GM19467 (cell line): ENCODE measurements at regions not wholly inside any gene's neighbourhood (a gene's known extent, or its start where the extent isn't known, plus 50 kb on each side); places are given as distances from the start of the nearest gene placed in this dataset.

Source experiments
- ATAC-seq: cut with Tn5 transposase; IDR thresholded peaks from one replicate; pipeline ENCODE4 v1.9.1; 2021; ENCODE audit warnings: mild to moderate bottlenecking, moderate library complexity; ENCODE audit not compliant: unreplicated experiment

DNA sequence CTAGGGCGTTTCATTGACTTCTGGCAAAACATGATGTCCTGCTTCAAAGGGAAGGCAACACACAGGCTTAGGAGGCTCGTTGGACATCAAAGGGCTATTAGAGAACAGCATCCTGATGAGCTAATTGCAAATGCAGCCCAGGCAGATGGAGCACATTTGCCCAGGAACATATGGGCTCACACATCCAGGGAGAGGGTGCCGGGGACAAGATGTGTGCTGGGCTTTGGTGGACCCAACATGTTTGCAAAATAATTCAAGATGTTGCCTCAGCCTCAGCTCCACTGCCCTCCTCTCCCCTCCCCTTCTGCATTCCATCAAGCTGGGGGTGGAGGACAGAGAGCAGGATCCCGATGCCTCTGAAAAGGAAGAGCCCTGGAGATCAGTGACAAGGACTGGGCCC lies 217.1 kb upstream of the ZMIZ1 start:
- no peak for ATAC-seq

DNA sequence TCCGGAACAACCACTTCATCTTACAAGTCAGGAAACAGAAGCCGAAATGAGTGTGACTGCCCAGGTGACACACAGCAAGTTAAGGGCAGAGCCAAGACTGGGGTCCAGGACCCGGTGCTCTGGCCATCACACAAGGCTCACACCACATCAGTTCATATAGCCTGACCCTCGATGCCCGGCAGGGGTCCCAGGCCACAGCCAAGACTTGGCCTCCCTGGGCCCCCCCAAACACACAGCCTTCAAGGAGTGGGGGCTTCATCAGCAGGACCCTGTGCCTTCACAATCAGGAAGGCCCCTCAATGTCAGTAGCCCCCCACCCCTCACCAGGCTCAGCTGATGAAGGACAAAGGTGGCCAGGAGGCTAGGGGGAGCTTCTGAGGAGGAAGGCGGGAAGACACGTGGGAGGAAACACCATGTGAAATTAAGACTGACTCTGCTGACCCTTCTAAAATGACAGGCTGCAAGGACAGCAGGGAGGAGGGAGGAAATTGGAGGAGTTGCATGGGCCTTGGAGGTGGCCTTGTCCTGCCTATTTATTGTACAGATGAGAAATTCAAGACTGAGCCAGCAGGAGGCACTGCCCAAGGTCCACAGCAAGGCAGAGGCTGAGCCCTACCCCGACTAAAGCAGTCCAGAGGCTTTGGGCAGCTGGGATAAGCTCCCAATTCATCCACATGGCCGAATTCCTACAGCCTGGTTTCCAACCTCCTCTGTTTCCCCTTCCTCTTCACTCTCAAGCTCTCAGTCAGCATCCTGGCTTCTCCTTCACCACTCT lies 216.1 kb upstream of the ZMIZ1 start:
- ATAC-seq: no peak

DNA sequence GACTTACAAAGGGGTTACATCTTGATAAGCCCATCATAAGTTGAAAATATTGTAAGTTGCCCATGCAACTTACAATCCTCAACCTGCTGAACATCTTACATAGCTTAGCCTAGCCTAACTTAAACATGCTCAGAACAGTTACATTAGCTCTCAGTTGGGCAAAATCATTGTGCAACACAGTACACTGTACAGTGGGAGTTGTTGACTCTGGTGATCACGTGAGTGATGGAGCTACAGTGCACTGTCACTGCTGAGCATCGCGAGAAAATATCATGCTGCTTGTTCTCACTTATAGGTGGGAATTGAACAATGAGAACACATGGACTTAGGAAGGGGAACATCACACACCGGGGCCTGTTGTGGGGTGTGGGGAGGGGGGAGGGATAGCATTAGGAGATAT lies 214.9 kb upstream of the ZMIZ1 start:
- no peak for ATAC-seq

DNA sequence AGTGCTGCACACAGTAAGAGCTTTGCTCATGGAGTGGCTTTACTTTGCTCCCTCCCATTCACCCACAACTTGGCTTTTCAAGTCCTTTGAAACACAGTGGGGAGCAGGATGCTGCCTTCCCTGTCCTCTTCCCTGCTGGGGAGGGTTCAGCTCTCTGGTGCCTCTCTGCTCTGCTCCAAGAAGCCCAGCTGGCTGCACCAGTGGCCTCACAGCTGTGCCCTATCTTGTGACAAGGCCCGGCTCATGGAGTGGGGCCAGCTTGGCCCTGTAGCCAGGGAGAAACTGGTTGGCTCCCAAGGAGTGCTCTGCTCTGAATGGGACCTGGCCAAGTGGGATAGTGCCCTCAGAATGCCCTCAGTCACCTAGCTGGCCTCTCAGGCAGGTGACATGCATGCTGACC lies 212.3 kb upstream of the ZMIZ1 start:
- no peak for ATAC-seq

DNA sequence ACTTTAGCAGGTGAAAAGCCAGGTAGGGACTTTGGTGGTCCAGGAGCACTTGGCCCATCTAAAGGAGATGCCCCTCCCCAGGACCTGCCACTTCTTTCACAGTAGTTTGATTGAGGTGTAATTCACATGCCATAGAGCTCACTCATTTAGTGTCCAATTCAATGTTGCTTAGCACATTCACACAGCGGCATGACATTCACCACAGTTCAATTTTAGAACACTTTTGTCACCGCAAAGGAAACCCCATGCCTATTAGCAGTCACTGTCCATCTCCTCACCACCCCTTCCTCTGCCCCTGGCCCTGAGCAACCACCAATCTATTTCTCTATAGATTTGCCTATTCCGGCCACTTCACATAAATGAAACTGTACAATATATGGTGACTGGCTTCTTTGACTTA lies 211.6 kb upstream of the ZMIZ1 start:
- ATAC-seq: no peak

DNA sequence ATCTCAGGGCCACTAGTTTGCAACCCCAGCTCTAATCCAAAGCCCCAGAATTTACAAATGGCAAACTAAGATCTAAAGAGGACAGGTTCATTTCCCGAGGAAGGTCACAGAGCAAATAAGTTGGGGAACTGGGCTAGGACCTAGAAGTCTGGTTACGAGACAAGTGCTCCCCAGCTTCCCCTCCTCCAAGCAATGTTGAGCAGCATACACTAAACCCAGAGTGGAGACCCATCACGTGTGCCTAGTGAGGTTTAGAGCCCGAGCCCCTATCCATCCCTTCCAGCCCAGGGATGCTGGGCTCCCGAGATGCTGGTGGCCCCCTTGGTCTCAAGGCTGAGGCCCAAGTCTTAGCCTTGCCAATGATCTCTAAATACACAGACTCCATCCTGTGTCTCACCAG lies 209.5 kb upstream of the ZMIZ1 start:
- ATAC-seq: no peak

DNA sequence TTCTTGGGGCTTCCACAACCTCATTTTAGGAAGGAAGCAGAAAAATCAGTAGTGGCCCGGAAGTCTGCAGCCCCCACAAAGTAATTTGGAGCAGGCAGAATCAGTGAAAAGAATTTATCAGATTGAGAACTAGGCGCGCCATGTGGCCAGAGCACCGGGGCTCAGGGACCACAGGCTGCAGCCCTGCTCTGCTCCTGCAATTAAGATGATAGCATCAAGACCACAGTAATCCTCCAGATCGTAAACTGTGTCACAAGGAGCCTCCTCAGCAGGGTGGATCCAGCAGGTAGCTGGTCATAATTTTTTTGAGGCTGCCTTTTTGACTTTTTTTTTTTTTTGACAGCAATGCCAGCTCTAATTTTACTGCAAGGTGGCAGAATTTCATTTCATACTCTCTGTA lies 209.0 kb upstream of the ZMIZ1 start:
- no peak for ATAC-seq

DNA sequence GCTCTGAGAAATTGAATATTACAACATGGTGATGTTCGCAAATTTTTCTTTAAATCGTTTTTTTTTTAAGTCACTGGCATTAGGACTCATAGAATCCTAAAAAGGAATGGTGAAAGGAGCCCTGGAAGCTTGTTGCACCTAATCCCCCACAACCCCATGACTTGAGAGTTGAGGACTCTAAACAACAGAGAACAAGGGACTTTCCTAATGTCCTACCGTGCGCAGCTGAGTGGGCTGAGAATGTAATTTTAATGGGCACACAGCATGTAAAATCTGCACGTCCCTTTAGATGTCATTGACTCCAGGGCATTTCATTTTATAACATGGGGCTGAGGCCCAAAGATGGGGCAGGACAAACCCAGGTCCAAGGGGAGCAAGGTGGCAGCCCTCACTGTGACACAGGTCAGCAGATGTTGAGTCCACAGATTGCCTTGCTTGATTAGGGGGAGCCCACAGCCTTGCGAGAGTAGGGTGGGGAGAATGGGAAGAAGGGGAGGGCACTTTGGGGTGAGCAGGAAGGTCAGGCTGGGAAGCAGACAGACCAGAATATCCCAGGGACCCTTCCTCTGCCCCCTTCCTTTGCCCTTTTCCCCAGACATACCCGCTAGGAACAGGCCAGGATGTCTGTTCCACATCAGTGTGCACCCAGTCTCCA lies 208.4 kb upstream of the ZMIZ1 start:
- ATAC-seq: no peak

DNA sequence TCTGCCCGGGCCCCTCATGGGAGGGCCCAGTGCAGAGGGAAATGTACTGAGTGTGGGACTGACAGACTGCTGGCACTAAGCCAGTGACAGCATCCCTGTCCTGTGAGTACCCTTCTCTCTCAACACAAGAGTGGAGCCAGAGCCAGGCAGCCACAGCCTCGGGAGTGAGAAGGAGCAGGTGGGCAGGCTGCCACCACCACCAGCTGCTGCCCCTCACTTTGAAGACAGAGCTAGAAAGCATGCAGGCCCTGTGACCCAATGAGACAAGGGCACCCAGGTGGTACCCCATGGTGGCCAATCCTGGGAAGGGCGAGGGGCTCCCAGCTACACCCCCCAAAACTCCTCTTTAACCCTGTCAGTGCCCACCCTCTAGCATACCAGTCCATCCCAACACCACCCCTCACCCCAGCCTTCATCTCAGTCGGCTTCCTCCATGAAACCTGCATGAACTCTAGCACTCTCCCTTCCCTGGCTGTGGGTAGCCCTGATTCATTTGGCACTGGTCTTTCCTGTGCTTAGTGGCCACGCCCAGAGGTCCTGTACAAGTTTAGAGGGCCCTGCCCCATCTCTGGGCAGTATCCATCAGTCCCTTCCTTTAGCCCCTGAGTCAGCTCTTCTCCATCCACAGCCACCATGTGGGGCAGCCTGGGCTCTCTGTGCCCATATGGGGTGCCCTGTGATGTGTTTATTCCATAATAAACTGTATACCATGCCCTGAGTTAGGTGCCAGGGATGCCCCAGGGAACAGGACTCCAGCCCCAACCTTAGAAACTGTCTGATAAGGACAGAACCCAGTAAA lies 207.0 kb upstream of the ZMIZ1 start:
- ATAC-seq: no peak

DNA sequence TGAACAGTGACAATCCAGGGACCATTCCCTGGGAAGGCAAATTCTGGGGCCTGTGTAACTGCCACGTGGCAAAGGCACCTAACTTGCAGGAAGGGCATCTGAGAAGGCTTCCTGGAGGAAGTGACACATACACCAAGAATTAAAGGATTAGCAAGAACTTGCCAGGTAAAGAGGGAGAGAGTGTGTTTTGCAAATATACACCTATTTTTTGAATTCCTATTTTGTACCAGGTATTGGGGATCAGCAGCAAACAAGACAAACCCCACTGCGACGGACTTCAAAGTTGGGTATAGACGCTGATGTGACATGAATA lies 206.5 kb upstream of the ZMIZ1 start:
- no peak for ATAC-seq

DNA sequence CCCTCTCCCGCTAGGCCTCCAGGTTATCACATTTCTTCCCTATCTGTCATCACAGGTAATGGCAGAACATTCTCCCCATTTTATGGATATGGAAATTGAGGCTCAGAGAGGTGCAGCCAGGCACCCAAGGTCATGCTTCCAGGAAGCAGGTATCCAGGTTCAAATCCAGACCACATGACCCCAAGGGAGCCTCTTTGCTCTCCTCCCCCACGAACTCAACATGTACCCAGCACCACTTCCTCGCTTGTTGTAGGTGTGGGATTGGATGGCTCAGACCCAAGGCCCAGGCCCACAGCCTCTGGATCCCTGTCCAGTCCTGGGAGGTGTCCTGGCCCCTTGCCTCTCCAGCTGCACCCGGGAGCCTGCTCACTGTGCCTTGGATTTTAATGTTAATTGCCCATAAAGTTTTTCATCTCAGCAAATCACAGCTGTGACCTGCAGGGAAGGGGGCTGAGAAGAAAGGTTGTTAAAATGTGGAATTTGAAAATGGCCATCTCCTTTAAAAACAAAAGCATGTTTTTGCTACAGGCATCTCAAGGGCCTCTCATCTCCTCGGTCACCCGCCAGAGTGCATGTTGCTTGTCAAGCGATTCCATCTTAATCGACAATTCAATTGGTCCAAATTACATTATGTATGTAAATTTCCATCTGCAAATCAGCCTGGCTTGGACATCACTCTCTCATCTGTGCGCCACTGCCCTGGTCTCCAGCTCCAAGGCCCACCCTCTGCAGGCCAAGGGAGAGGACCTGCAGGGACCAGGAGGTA lies 205.4 kb upstream of the ZMIZ1 start:
- ATAC-seq: no peak

DNA sequence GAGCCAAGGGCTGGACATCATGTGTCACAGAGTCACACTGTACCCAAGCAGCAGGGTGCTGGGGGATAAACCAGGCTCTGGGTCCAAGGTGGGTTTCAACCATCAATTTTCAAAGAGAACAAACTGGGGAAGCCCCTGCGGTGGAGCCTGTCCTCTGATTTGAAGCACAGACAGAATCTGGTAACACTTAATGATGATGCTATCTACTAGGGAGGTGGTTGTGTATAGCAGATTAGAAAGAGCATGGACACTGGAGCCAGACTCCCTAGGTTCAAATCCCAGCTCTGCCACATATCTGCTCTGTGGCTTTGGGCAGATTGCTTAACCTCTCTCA lies 204.9 kb upstream of the ZMIZ1 start:
- no peak for ATAC-seq

DNA sequence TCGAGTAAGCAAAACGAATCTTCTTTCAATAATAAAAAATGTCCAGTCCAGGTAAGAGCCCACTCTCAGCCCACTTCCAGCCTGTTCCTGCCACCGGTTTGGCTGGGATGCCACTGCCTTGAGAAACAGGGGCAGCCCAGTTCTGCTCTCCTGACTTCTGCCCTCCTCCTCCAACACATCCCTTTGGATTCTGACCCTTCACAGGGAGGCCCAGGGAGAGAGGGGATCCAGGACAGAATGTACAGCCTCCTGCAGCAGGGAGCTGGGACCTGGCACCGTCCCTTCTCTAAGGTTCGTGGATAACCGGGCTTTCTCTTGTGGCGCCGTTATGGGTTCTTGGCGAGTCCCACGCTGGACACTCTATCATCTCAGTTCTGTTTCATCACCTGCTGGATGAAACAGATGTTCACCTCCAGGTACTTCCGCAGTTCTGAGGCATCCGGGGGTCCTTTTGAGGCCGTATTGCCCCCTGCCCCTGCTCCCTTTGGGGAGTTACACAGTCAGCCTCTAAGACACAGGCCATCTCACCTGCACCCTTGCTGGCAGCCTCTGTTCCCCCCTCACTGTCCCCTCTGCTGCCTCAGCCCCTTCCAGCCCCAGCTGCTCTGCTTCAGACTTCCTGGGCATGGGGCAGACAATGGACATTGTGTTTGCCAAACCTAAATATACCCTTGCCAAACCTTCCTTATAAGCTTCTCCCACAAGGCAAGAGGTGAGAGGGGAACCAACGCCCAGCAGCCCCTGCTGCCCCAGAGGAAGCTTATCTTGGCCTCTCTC lies 203.8 kb upstream of the ZMIZ1 start:
- ATAC-seq: no peak

DNA sequence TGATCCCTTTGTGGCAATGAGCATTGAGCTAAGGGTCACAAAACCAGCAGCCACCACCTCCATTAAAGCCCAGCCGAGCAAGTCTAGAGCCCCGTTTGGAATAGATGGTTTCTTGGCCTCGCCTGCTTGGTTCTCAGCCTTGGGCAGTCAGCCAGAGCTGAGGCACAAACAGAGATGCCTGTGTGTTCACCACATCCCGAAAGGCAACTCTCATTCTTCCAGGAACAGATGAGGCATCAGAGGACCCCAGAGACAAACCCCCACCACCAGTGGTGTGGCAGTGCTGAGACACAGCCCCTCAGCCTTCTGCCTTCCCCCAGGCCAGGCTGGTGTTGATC lies 203.3 kb upstream of the ZMIZ1 start:
- no peak for ATAC-seq

DNA sequence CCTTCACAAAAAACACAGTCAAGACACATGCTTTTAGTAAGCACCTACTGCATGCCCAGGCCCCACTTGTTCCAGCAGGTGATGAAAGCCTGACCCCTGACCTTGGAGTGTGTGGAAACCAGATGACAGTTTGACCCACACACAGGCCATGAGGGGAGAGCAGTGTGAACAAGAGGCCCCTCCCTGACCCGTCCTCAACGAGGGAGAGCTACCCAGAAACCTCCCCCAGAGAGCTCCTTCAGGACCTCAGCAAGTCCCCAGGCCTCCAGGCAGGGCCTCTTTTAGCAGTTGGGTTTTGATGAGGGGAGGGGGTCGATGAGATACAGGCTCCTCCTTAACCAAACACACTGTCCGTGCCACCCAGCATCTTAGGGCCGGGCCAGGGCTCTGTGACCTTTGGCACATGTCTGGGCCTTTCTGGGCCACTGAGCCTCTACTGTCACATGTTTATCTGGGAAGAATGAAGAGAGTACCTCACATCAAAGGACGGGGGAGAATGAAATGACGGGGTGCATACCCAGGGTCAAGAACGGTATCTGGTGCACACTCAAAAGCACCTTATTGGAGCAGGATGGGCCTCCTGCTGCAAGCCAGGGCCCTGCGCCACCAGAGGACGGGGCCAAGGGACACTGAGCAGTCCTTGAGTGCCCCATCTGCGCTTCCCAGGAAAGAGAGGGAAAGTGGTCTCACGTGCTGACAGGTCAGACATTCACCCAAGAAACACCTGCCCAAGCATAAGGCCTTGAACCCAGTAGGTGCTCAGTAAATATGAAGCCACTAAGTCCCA lies 202.6 kb upstream of the ZMIZ1 start:
- no peak for ATAC-seq

DNA sequence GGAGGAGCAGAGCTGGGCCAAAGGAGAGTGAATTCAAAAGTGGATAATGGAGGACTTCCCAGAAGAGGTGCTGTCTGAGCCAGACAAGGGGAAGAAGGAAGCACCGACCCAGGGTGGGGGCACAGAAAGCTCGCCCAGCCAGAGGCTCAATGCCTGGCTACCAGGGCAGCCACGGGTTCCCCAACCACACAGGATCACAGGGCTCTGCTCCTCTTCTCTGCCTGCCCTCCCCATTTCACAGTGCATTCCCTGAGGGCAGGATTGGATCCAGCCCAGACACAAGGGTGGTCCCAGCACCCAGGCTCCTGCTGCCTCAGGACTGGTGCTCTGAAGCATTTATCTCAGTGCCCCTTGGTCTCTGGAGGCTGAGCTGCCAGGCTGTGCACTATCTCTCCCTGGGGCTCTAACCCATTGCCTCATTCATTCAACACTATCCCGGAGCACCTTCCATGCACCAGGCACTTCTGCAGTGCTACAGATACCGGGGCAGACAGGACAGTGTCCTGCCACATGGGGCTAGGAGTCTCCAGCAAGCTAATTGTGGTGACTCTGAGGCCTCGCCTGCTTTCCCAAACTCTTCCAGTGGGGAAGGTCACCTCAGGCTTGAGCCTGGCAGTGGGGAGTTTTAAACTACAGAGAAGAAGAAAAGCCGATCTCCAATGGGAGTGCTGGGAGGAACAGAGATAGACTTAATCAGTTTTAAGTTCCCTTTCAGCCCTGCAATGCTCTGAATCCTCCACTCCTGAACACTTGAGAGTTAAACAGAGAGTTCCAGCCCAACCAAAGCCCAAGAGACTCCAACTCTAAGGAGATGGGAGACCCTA lies 201.8 kb upstream of the ZMIZ1 start:
- ATAC-seq: no peak

DNA sequence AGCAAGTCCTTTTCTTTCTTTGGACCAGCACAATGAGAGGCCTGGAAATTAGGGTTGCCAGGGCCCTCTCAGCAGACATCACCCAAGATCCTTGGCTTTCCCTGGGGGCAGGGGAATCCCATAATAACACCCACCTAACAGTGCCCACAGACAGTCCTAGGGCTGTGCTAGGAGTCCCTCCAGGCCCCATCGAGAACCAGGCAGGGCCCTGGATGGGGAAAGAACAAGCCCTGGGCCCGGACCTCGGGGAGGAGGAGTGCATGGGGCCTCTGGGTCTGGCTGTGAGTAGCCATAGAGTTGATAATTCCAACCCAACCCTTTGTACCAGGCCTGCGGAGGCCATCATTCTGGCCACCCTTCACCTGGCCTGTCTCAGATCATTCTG lies 201.2 kb upstream of the ZMIZ1 start:
- no peak for ATAC-seq

DNA sequence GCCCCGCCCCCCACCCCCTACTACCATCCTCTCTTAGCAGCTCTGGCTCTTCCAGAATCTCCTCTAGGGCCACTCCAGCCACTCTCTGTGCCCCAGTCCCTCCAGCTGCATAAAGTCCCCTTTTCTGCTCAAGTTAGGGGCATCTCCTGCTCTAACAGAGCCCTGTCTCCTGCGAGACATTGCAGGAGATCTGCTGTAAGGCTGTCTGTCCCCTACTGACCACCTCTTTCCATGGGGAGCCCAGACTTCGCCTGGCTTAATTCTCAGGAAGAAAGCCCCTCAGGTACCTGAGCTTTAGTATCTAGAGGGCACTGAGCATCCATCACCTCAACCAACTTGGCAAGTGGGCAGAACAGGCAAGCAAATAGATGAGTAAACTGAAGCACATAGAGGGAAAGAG lies 200.7 kb upstream of the ZMIZ1 start:
- ATAC-seq: no peak

DNA sequence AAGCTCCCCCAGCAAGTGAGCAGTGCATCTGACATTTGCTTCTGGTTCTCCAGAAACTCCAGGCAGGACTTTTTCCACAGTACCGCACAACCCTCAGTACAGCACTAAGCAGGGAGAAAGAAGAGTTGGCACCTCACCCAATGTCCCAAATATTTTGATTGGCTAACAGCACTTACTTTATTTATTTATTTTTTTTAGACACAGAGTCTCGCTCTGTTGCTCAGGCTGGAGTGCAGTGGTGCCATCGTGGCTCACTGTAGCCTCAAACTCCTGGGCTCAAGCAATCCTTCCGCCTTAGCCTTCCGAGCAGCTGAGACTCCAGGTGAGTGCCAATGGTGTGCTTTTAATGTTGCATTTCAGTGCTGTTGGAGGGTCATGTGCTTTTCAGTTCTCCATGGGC lies 200.3 kb upstream of the ZMIZ1 start:
- ATAC-seq: no peak
